Stimulated activated memory B cell treated with anti-CD40 and anti-IgM and Interleukin-4, amounts not matched to agents 10 μg/mL and 1 μg/mL and 100 μg/mL, for 72 hours (primary cell): ENCODE measurements at regions not wholly inside any gene's neighbourhood (a gene's known extent, or its start where the extent isn't known, plus 50 kb on each side); places are given as distances from the start of the nearest gene placed in this dataset.
"Not testable (repeated sequence)": the region's sequence is repeated elsewhere in the genome, so short reads cannot be mapped to it uniquely, and the experiment has no call there.

Experiments
- ATAC-seq: fragments of 150-1000 bp; cut with Tn5 transposase; 2 replicates; pipeline ENCODE4 v1.10.0; 2021
- H3K27ac Mint-ChIP-seq: one replicate; pipeline ENCODE4 v1.8.0; 2022; ENCODE audit warnings: mild to moderate bottlenecking, mixed read lengths
- H3K27me3 Mint-ChIP-seq: one replicate; pipeline ENCODE4 v1.8.0; 2022; ENCODE audit warnings: mixed read lengths
- H3K36me3 Mint-ChIP-seq: one replicate; pipeline ENCODE4 v1.8.0; 2022; ENCODE audit warnings: mixed read lengths
- H3K4me1 Mint-ChIP-seq: one replicate; pipeline ENCODE4 v1.8.0; 2022; ENCODE audit warnings: mixed read lengths
- H3K4me3 Mint-ChIP-seq: one replicate; pipeline ENCODE4 v1.8.0; 2022; ENCODE audit warnings: mild to moderate bottlenecking, moderate library complexity, mixed read lengths
- H3K9me3 Mint-ChIP-seq: one replicate; pipeline ENCODE4 v1.8.0; 2022; ENCODE audit warnings: mixed read lengths

- H3K27ac Mint-ChIP-seq: no peak overlapping the region
- H3K27me3 Mint-ChIP-seq: no peaks in the 10 kb centered on the region
- H3K36me3 Mint-ChIP-seq: no peaks in the 10 kb centered on the region
- no peaks in the 10 kb centered on the region for H3K4me1 Mint-ChIP-seq
- ATAC-seq: no peak
- no peak overlapping the region for H3K4me3 Mint-ChIP-seq
- H3K9me3 Mint-ChIP-seq: peaks cover 3% of the 10 kb centered on the region
Measured at GRCh38 chr11:92580908-92581307, 356.3 kb downstream of the FAT3 start.

- Mint-ChIP-seq H3K27ac (no peak overlapping the region), H3K9me3 (no peaks in the 10 kb centered on the region), H3K4me1 (no peaks in the 10 kb centered on the region), H3K27me3 (no peaks in the 10 kb centered on the region), H3K36me3 (no peaks in the 10 kb centered on the region), H3K4me3 (no peak overlapping the region)
- no peak for ATAC-seq
Measured at GRCh38 chr11:92588393-92588792, 363.8 kb downstream of the FAT3 start.

GRCh38 chr11:92589512-92589911, 364.9 kb downstream of the FAT3 start:
- H3K27me3 Mint-ChIP-seq: no peaks in the 10 kb centered on the region
- no peak for ATAC-seq
- no peaks in the 10 kb centered on the region for H3K4me1 Mint-ChIP-seq
- H3K4me3 Mint-ChIP-seq: no peak overlapping the region
- no peaks in the 10 kb centered on the region for H3K9me3 Mint-ChIP-seq
- H3K36me3 Mint-ChIP-seq: no peaks in the 10 kb centered on the region
- H3K27ac Mint-ChIP-seq: no peak overlapping the region

DNA sequence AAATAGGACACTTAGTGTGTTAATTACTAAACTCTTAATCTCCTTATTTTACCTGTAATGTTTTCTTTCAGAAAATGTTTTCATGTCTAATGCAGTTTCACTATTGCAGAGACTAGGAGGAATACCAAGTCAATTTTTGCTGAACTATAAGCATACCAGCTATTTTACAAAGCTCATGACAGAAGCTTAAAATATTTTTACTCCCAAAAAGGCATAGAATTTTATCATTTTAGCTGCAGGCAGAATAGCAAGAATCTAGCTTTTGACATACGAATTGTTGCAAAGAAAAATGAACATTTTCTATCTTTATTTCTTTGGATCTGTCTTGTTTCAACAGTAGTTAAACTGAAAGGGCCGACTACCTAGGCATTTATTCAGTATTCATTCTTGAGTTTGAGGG, 366.9 kb downstream of the FAT3 start:
- H3K9me3 Mint-ChIP-seq: no peaks in the 10 kb centered on the region
- no peak for ATAC-seq

DNA sequence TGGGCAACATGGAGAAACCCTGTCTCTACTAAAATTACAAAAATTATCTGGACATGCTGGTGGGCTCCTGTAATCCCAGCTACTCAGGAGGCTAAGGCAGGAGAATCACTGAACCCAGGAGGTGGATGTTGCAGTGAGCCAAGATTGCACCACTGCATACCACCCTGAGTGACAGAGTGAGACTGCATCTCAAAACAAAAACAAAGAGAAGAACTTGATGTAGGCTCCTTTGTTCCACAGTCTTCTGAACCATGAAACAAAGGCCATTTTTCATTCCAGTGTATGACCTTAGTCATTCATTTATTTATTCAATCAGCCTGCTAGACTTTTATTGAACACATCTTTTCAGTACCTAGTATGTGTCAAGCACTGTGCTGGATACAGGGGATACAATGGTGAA, 369.6 kb downstream of the FAT3 start:
- no peak overlapping the region for H3K4me3 Mint-ChIP-seq
- peaks cover 3% of the 10 kb centered on the region for H3K9me3 Mint-ChIP-seq
- H3K27me3 Mint-ChIP-seq: no peaks in the 10 kb centered on the region
- no peak for ATAC-seq
- H3K4me1 Mint-ChIP-seq: no peaks in the 10 kb centered on the region
- no peak overlapping the region for H3K27ac Mint-ChIP-seq
- H3K36me3 Mint-ChIP-seq: no peaks in the 10 kb centered on the region

More for the DNA sequence above, 366.9 kb downstream of the FAT3 start:
- no peak overlapping the region for H3K27ac Mint-ChIP-seq
- H3K4me1 Mint-ChIP-seq: no peaks in the 10 kb centered on the region
- no peaks in the 10 kb centered on the region for H3K36me3 Mint-ChIP-seq
- no peak overlapping the region for H3K4me3 Mint-ChIP-seq
- no peaks in the 10 kb centered on the region for H3K27me3 Mint-ChIP-seq

DNA sequence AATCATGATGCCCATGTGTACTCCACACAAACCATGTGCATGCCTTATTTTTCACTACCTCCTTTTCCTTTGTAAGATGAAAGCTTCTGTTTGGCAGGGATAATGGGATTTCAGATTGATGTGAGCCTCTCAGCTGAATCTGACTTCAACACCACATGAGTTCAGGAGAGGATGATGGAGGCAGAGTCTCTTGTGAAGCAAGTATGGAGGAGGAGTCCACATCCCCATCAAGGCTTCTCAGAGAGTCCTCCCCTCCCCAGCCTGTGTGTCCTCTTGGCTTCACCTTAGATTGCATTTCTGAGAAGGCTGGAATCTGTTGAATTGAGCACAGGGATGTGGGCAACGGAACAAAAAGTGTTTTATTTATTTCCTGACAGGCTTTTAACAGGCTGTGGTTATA, 370.4 kb downstream of the FAT3 start:
- Mint-ChIP-seq H3K4me1 (no peaks in the 10 kb centered on the region), H3K27ac (no peak overlapping the region), H3K36me3 (no peaks in the 10 kb centered on the region), H3K27me3 (no peaks in the 10 kb centered on the region), H3K9me3 (peaks cover 3% of the 10 kb centered on the region), H3K4me3 (no peak overlapping the region)
- ATAC-seq: no peak

- H3K27me3 Mint-ChIP-seq: no peaks in the 10 kb centered on the region
- H3K9me3 Mint-ChIP-seq: peaks cover 6% of the 10 kb centered on the region
- H3K27ac Mint-ChIP-seq: no peak overlapping the region
- no peaks in the 10 kb centered on the region for H3K4me1 Mint-ChIP-seq
- no peaks in the 10 kb centered on the region for H3K36me3 Mint-ChIP-seq
- H3K4me3 Mint-ChIP-seq: no peak overlapping the region
- no peak for ATAC-seq
Measured at GRCh38 chr11:92596596-92597317, 372.1 kb downstream of the FAT3 start.

GRCh38 chr11:92601048-92601447, 368.4 kb upstream of the MTNR1B start:
- no peak overlapping the region for H3K27ac Mint-ChIP-seq

GRCh38 chr11:92605667-92606066, 363.8 kb upstream of the MTNR1B start:
- no peaks in the 10 kb centered on the region for H3K27me3 Mint-ChIP-seq
- H3K36me3 Mint-ChIP-seq: no peaks in the 10 kb centered on the region
- peaks cover 4% of the 10 kb centered on the region for H3K9me3 Mint-ChIP-seq
- no peak overlapping the region for H3K27ac Mint-ChIP-seq
- no peak for ATAC-seq
- no peaks in the 10 kb centered on the region for H3K4me1 Mint-ChIP-seq
- no peak overlapping the region for H3K4me3 Mint-ChIP-seq

More at GRCh38 chr11:92601048-92601447, 368.4 kb upstream of the MTNR1B start:
- ATAC-seq: no peak
- Mint-ChIP-seq H3K4me3 (no peak overlapping the region), H3K4me1 (no peaks in the 10 kb centered on the region), H3K27me3 (no peaks in the 10 kb centered on the region), H3K9me3 (peaks cover 8% of the 10 kb centered on the region), H3K36me3 (no peaks in the 10 kb centered on the region)

DNA sequence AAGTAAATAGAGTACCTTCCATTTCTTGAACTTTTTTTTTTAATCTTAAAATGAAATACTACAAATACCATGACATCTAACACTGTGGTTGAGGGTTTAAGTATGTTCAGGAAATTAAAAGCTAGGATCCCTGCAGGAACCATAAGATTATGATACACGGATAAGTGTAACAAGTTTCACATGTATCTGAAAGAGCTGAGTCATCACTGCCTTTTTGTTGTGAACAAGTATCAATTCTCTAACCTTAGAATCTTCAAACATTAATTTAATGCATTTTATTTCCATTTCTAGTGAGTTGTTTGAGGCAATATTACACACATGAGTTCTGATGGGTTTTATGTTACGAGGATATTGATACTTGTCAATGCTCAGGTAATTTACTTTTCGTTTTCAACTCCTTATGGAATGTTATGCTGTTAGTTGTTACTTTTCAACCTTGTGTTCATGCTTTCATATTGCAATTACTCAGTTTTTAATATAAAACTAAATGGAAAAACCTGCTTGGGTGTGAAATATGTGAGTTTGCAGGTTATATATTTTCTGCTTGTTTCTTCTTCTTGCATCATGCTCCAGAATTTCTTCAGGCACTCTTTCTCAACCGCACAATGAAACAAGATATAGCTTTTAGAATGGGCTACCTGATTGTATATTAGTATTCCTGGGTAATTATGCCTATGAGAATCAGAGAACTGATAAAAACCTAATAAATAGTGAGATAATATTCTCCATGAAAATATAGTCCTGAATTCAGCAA, 361.3 kb upstream of the MTNR1B start:
- H3K4me1 Mint-ChIP-seq: no peaks in the 10 kb centered on the region
- H3K27ac Mint-ChIP-seq: no peak overlapping the region
- no peaks in the 10 kb centered on the region for H3K27me3 Mint-ChIP-seq
- H3K36me3 Mint-ChIP-seq: no peaks in the 10 kb centered on the region
- no peak for ATAC-seq
- H3K4me3 Mint-ChIP-seq: no peak overlapping the region
- H3K9me3 Mint-ChIP-seq: peaks cover 2% of the 10 kb centered on the region

DNA sequence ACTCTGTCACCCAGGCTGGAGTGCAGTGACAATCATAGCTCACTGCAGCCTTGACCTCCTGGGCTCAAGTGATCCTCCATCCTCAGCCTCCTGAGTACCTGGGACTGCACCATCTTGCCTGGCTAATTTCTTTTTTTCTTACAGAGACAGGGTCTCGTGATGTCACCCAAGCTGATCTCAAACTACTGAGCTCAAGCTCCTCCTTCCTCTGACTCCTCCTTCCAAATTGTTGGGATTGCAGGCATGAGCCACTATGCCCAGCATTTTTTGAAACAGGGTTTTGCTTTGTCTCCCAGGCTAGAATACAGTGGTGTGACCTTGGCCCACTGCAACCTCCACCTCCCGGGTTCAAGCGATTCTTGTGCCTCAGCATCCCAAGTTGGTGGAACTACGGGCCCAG, 358.3 kb upstream of the MTNR1B start:
- no peaks in the 10 kb centered on the region for H3K9me3 Mint-ChIP-seq
- H3K27me3 Mint-ChIP-seq: no peaks in the 10 kb centered on the region
- ATAC-seq: no peak
- H3K4me3 Mint-ChIP-seq: no peak overlapping the region
- no peak overlapping the region for H3K27ac Mint-ChIP-seq
- no peaks in the 10 kb centered on the region for H3K4me1 Mint-ChIP-seq
- no peaks in the 10 kb centered on the region for H3K36me3 Mint-ChIP-seq

GRCh38 chr11:92618020-92618419, 351.4 kb upstream of the MTNR1B start:
- not testable (repeated sequence) for H3K4me3 Mint-ChIP-seq, H3K36me3 Mint-ChIP-seq, H3K4me1 Mint-ChIP-seq

DNA sequence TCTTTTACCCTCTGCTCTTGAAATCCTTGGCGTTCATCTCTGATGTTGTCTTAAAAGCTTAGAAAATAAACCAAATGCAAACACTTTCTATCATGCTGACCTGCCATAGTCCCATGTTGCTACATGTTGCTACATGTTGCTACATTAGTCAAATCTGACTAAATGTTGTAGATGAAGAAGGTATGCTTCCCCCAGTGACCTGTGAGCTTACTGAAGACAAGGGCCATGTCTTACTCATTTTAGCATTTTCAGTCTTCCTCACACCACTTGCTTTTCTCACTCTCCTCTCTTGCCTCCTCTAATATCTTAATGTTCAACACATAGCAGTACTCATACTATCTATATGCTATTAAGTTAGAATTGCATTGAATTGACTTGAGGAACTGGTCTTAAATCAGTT, 346.4 kb upstream of the MTNR1B start:
- no peak for ATAC-seq
- H3K36me3 Mint-ChIP-seq: no peaks in the 10 kb centered on the region

More at GRCh38 chr11:92618020-92618419, 351.4 kb upstream of the MTNR1B start:
- not testable (repeated sequence) for H3K27me3 Mint-ChIP-seq, ATAC-seq, H3K9me3 Mint-ChIP-seq, H3K27ac Mint-ChIP-seq

DNA sequence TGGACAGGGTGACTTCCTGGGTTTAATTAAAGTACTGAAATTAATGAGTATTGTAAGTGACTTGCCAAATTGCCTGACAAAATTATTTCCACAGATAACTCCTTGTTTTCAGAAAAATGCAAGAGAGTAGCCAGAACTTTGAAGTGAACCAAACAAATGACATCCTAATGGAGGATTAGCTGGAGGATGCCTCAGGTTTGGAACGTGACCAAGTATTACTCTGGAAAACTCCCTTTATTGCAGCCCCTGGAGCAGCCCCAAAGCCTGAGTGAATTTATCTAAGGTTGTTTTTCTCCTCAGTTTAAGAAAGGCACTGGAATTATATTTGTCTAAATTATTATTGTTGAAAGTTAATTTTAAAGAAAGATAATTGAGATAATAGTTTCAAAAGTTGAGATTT, 343.6 kb upstream of the MTNR1B start:
- Mint-ChIP-seq H3K27ac (no peak overlapping the region), H3K27me3 (no peaks in the 10 kb centered on the region), H3K36me3 (no peaks in the 10 kb centered on the region), H3K4me1 (no peaks in the 10 kb centered on the region), H3K9me3 (peaks cover 2% of the 10 kb centered on the region), H3K4me3 (no peak overlapping the region)
- no peak for ATAC-seq

More for the DNA sequence above, 346.4 kb upstream of the MTNR1B start:
- no peaks in the 10 kb centered on the region for H3K4me1 Mint-ChIP-seq
- no peak overlapping the region for H3K4me3 Mint-ChIP-seq
- no peaks in the 10 kb centered on the region for H3K27me3 Mint-ChIP-seq
- H3K9me3 Mint-ChIP-seq: no peaks in the 10 kb centered on the region
- no peak overlapping the region for H3K27ac Mint-ChIP-seq

- Mint-ChIP-seq H3K4me3 (no peak overlapping the region), H3K27ac (no peak overlapping the region), H3K4me1 (no peaks in the 10 kb centered on the region), H3K9me3 (peaks cover 2% of the 10 kb centered on the region), H3K36me3 (no peaks in the 10 kb centered on the region), H3K27me3 (no peaks in the 10 kb centered on the region)
- ATAC-seq: no peak
Measured at GRCh38 chr11:92626624-92627023, 342.8 kb upstream of the MTNR1B start.

GRCh38 chr11:92627615-92628256, 341.7 kb upstream of the MTNR1B start:
- no peak overlapping the region for H3K27ac Mint-ChIP-seq
- H3K9me3 Mint-ChIP-seq: peaks cover 2% of the 10 kb centered on the region
- no peaks in the 10 kb centered on the region for H3K4me1 Mint-ChIP-seq
- ATAC-seq: no peak
- no peaks in the 10 kb centered on the region for H3K27me3 Mint-ChIP-seq
- H3K4me3 Mint-ChIP-seq: no peak overlapping the region
- no peaks in the 10 kb centered on the region for H3K36me3 Mint-ChIP-seq
